ENCODE measurements at regions not wholly inside any gene's neighbourhood (a gene's known extent, or its start where the extent isn't known, plus 50 kb on each side); places are given as distances from the start of the nearest gene placed in this dataset.

- TF ChIP-seq CTCF (IDR thresholded peaks at IDR 0.05) (no peak), POLR2A (IDR thresholded peaks at IDR 0.05) (no peak)
Measured at GRCh38 chr12:60210756-60211155, 614.9 kb downstream of the SLC16A7 start.

Data from adrenal gland (tissue), 5 donors.